Motor neuron (in vitro differentiated cells): ENCODE measurements at regions not wholly inside any gene's neighbourhood (a gene's known extent, or its start where the extent isn't known, plus 50 kb on each side); places are given as distances from the start of the nearest gene placed in this dataset.
"Not testable (repeated sequence)": the region's sequence is repeated elsewhere in the genome, so short reads cannot be mapped to it uniquely, and the experiment has no call there.

Experiments used
- ATAC-seq, 8 experiments: fragments of 200-7000 bp; cut with Tn5 transposase; replicated peaks in 6 of 8; 2 replicates each; pipeline ENCODE4 v1.8.0; 2021; ENCODE audit warnings: mild to moderate bottlenecking in 8 of 8, moderate library complexity in 8 of 8
- H3K27ac ChIP-seq, 2 donors: fragments of 250-450 bp; sonication (Bioruptor Pico); 2 replicates each; pipeline ENCODE4 v1.9.0; 2021; ENCODE audit warnings: antibody characterized with exemption in 2 of 2, mild to moderate bottlenecking in 2 of 2, moderate library complexity in 1 of 2
- H3K4me1 ChIP-seq, 2 donors: fragments of 250-450 bp; sonication (Bioruptor Pico); replicated peaks in 1 of 2; 2 replicates each; pipeline ENCODE4 v1.6.1; 2021; ENCODE audit warnings: antibody characterized with exemption in 2 of 2, mild to moderate bottlenecking in 2 of 2, moderate library complexity in 1 of 2
- H3K4me3 ChIP-seq, 5 donors: fragments of 250-450 bp; sonication (Bioruptor Pico); 2 replicates each; pipeline ENCODE4 v1.9.0; 2021; ENCODE audit warnings: antibody characterized with exemption in 5 of 5, mild to moderate bottlenecking in 5 of 5, moderate library complexity in 4 of 5
- WGBS, 10 experiments: fragments of 450-650 bp; shearing (Covaris generic); methylation state at CpG; one replicate each; pipeline ENCODE4 v1.0.0; 2022; 5-methylcytosine and 5-hydroxymethylcytosine counted together
- in situ Hi-C, 9 experiments: fragments of 400-800 bp; cut with MboI; loops; one replicate each; pipeline ENCODE4 v1.15.0; 2021; ENCODE audit warnings: low sequenced_read_pairs in 9 of 9, low pct_unique_long_range_greater_than_20kb in 2 of 9; ENCODE audit not compliant: unreplicated experiment in 9 of 9

DNA sequence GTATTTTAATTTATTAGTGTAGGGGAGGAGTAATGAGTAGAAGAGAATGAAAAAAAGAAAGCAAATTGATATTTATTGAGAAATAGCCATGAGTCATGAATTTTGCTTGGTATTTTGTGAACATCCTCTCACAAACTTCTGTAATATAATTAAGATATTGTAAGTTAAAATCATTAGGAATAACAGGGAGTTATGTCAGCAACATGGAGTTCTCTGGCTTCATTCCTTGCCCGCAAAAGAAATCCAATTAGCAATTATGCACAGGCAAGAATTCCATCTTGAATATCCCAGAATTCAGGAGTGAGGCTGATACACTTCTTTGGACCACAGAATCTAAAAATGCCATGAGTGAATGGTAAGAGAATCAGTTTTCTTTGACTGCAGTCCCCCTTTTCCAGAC is 94.3 kb upstream of the PTHLH start:
- in situ Hi-C loops: no loop called here
- no peak overlapping the region for H3K4me3 ChIP-seq
- no peaks in the 10 kb centered on the region for H3K4me1 ChIP-seq
- no peak overlapping the region for H3K27ac ChIP-seq
- 71 to 100% (median 88%) methylated on average over 1 of the region's 1 CpG; no CpG with 5 or more reads in 3 of the 10 experiments for WGBS, 10 experiments
- ATAC-seq: no peak

DNA sequence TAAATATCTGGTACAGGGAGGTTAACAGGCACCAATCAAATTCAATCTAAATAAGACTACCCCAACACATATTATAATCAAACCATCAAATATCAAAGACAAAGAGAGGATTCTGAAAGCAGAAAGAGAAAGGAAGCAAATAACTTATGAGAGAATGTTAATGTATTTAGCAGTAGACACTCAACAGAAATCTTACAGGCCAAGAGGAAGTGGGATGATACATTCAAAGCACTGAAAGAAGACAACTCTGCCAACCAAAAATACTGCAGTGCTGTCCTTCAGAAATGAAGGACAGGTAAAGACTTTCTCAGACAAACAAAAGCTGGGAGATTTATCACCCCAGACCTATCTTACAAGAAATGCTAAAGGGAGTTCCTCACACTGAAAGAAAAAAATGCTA is 95.9 kb upstream of the PTHLH start:
- no peak for ATAC-seq
- in situ Hi-C loops: no loop called here
- no peak overlapping the region for H3K27ac ChIP-seq
- H3K4me1 ChIP-seq: no peaks in the 10 kb centered on the region
- H3K4me3 ChIP-seq: no peak overlapping the region

DNA sequence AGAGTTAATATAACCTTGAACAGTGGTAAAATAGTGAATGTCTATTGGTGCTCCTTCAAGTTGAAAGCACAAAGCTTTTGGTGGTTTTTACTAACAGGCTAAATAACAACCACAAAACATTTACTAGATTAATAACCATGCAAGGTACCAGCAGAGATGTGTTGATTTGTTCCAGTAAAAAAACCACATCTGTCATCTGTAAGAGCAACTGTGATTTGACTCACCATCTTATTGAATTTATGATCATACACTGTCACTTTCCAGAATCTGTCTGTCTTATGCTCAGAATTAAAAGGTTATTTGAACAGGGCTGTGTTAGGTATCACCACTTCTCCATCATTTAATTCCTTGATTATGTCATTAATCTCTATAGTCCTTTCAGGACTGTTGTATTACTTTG is 107.0 kb upstream of the PTHLH start:
- in situ Hi-C loops: no loop called here
- ATAC-seq: no peak
- Histone ChIP-seq H3K27ac (no peak overlapping the region), H3K4me1 (no peaks in the 10 kb centered on the region), H3K4me3 (no peak overlapping the region)

DNA sequence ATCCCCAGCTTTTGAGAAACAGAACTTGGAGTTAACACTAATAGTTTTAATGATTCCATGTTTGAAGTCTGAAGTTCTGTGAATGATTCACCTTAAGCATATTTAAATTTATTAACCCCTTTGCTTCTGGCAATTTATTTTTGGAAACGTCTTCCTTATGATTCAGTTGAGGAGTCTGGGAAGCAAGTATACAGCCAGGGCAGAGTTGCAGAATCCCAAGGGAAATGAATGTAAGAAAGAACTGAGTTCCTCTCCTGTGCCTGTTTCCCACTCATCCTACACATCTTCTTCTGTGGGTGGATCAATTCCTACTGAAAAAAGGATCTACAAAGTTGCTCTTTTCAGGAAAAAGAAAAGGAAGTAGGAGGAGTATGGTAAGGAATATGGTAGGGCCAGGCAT is 108.2 kb upstream of the CCDC91 start:
- ATAC-seq: peak in 1 of 8 experiments; percentile 29
- in situ Hi-C loops: no loop called here
- Histone ChIP-seq H3K27ac (no peak overlapping the region), H3K4me3 (no peak overlapping the region), H3K4me1 (no peaks in the 10 kb centered on the region)
- 0 to 71% (median 40%) methylated on average over 1 of the region's 1 CpG; no CpG with 5 or more reads in 1 of the 10 experiments for WGBS, 10 experiments

DNA sequence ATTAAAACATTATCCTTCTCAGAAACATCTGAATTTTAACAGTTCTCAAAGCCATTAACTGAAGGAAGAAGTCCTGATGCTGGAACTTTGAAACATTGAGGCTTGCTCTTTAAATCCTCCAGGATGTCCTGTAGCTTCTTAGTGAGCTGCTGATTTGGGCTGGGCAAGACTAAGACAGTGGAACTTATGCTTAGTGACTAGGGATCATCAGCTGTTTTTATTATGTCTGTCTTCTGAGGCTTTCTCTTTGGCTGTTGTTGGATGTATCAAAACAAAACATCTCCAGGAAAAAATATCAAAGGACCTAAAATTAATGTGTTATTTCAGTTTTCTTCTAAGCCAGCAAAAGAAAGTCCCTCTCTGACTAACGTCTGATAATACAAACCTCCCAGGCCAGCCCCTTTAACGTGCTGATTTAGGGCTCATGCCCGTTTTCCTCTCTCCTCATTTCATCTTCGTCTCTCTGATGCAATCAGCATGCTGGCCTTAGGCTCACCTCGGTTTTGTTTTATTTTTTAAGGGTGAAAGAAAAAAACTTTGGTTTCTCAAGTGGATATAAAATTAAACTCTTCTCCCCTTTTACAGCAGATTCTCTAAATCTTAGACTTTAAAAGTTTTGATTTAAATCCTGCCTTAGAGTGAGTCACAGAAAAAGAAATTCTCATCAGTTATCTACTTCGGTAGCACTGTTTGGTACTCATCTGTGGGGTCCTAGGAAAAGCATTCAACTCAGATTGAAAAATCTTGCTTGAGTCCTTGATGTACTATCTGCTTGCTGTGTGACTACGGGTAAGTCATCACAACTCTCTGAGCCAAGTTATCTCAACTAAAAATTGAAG is 106.2 kb upstream of the CCDC91 start:
- H3K4me3 ChIP-seq: no peak overlapping the region
- in situ Hi-C loops: no loop called here
- peak in 1 of 8 experiments; percentile 47 for ATAC-seq
- 27 to 78% (median 60%) methylated on average over 1 to 7 of the region's 7 CpGs; no CpG with 5 or more reads in 1 of the 10 experiments for WGBS, 10 experiments
- H3K4me1 ChIP-seq: no peaks in the 10 kb centered on the region
- no peak overlapping the region for H3K27ac ChIP-seq

DNA sequence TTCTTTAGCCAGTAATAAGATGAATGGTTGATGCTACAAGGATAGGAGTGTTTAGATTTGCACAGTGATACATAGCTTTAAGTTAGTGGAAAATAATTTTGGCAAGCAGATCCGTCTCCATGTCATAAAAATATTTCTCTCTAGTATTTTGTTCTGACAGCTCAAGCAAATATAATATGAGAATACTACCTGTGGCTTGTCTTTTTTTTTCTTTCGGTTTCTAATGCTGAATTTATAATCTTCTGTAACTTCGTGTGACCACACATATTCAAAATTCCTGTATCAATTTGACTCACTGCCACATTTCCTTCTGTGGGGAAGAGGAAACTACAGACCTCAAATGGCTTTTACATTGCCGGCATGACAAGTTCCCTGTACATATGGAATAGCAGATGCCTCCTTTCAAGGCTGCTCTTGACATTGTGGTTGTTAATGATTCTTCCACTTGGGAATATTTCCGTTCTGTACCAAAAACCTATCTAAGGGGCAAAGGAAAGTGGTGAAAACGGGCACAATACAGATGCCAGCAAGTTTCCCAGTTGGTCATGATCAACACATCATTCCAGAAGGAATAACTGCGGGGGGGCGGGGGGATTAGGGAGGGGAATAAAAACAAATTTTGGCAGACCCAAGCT is 103.6 kb upstream of the CCDC91 start:
- H3K4me3 ChIP-seq: no peak overlapping the region
- no peak overlapping the region for H3K27ac ChIP-seq
- in situ Hi-C loops: no loop called here
- H3K4me1 ChIP-seq: no peaks in the 10 kb centered on the region
- 11 to 86% (median 74%) methylated on average over 1 to 8 of the region's 8 CpGs for WGBS, 10 experiments
- ATAC-seq: no peak

DNA sequence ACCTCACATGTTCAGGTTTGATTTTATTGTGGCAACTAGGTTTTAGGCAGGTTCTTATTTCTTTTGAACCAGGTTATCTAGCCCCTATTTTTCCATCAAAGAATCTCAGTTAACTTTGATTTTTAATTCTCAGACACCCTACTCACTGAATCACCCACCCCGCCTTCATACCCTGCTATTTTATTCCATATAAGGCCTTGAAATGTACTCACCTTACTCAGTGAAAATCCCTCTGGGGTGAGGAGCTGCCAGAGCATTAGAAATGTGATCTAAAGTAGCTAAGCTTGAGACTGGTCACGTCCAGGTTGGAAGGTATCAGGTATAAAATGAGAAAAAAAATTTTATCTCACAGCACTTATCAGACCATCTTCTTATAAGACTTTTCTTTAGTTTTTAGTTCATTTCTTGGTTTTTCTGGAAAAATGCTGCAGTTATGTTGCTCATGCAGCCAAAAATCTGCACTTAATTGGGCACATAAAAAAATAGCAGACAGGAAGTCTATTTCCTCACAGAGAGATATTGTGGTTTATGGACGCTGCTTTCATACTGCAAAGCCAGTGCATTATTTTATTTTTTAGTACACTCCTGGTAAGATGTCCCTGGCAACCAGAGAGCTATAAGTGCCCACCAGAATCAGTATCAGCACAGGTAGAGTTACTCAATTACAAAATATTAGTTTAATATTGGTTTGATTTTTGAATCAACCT is 101.5 kb upstream of the CCDC91 start:
- no peak for ATAC-seq
- no peak overlapping the region for H3K4me3 ChIP-seq
- H3K27ac ChIP-seq: no peak overlapping the region
- 52 to 100% (median 84%) methylated on average over 1 to 3 of the region's 3 CpGs; no CpG with 5 or more reads in 1 of the 10 experiments for WGBS, 10 experiments
- H3K4me1 ChIP-seq: no peaks in the 10 kb centered on the region
- in situ Hi-C loops: no loop called here

DNA sequence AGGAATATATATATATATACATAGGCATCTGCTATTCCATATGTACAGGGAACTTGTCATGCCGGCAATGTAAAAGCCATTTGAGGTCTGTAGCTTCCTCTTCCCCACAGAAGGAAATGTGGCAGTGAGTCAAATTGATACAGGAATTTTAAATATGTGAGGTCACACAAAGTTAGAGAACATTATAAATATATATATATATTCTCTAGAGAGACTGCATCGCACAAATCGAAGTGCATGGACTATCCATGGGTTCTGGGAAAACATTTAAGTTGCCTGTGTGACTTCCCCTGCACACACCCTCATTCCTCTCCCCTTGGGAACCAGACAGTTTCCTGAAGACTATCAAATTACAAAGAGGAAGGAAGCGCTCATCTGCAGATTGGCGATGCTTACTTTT is 100.9 kb upstream of the CCDC91 start:
- Histone ChIP-seq H3K27ac (no peak overlapping the region), H3K4me3 (no peak overlapping the region), H3K4me1 (no peaks in the 10 kb centered on the region)
- 12 to 73% (median 44%) methylated on average over 2 to 5 of the region's 5 CpGs; no CpG with 5 or more reads in 2 of the 10 experiments for WGBS, 10 experiments
- ATAC-seq: peak in 3 of 8 experiments; percentile 16 to 77 (median 65)
- in situ Hi-C loops: no loop called here

DNA sequence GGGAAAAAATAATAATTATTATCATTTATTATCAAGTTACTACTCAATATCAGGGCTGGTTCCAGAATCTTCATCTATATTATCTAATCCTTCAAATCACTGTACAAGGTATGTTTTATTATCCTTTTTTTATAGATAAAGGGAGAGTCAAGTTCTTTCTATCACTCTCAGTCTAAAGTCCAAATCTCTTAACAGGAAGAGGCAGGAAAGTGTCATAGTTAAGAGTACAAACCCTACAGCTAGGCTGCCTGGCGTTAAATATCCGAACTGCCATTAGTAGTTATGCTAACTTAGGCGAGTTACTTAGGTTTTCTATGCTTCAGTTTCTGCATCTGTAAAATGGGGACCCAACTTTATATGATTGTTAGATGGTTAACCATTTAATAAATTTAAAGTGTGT is 99.4 kb upstream of the CCDC91 start:
- no peak overlapping the region for H3K4me3 ChIP-seq
- H3K27ac ChIP-seq: no peak overlapping the region
- 82 to 100% (median 90%) methylated on average over 1 to 3 of the region's 3 CpGs; no CpG with 5 or more reads in 1 of the 10 experiments for WGBS, 10 experiments
- H3K4me1 ChIP-seq: no peaks in the 10 kb centered on the region
- no peak for ATAC-seq
- in situ Hi-C loops: no loop called here

DNA sequence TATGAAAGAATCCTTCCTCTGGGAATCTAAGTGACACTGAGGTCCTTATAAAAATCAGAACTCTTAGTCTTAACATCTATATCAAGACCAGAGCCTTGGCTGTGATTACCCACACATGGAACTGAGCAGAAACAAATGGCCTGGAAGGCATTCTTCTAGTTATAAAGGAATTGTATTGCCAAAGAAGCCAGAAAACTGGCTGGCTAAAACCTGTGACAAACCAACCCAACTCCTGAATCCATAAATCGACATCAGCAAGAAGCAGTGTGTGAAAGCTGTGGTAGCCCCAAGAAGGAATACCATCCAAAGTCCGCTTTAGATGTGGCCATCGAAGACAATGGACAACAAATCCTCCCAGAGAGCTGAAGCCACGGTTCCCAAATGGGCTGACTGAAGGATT is 97.9 kb upstream of the CCDC91 start:
- Histone ChIP-seq H3K27ac (no peak overlapping the region), H3K4me3 (no peak overlapping the region), H3K4me1 (no peaks in the 10 kb centered on the region)
- in situ Hi-C loops: no loop called here
- no peak for ATAC-seq
- 20 to 86% (median 73%) methylated on average over 1 to 4 of the region's 4 CpGs; no CpG with 5 or more reads in 5 of the 10 experiments for WGBS, 10 experiments

DNA sequence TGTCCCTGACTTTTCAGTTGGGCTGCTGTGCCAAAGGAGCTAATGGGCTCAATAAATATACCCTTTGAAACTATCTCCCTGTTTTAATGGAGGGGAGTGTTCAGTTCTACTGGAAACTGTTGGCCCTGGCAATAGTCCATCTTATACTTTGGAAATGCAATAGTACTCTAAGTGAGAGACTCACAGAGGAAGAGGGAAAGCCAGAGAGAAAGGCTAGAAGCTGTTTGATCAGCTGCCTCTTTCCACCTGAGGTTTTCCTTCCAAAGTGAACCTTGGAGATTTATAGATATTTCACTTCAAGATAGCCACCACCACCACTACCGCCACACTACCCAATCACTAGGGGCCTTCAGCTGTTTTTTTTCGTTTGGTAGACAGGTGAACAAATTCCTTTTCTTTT is 93.6 kb upstream of the CCDC91 start:
- Histone ChIP-seq H3K4me3 (no peak overlapping the region), H3K4me1 (no peaks in the 10 kb centered on the region), H3K27ac (no peak overlapping the region)
- 20 to 85% (median 76%) methylated on average over 1 to 2 of the region's 2 CpGs; no CpG with 5 or more reads in 4 of the 10 experiments for WGBS, 10 experiments
- ATAC-seq: no peak
- in situ Hi-C loops: no loop called here

DNA sequence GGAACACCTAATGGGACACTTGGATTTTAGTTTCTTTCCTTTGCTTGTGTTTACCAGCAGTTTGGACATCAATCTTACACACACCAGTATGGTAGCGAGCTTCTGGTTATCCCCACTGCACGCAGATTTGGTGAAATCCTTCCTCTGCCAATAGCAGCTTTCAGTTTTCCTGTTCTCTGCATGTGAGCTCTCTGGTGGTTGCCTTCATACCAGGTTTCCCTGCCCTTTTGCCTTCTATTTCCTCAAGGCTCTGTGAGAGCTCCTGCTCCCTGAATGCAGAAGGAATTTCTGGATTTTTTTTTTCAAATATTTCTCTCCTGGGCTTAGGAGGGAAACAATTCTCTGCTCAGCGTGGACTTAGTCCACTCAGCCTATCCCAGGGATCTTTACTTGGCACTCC is 93.0 kb upstream of the CCDC91 start:
- no peak overlapping the region for H3K4me3 ChIP-seq
- ATAC-seq: no peak
- H3K4me1 ChIP-seq: no peaks in the 10 kb centered on the region
- 71 to 100% (median 97%) methylated on average over 1 to 3 of the region's 3 CpGs; no CpG with 5 or more reads in 3 of the 10 experiments for WGBS, 10 experiments
- no peak overlapping the region for H3K27ac ChIP-seq
- in situ Hi-C loops: no loop called here

DNA sequence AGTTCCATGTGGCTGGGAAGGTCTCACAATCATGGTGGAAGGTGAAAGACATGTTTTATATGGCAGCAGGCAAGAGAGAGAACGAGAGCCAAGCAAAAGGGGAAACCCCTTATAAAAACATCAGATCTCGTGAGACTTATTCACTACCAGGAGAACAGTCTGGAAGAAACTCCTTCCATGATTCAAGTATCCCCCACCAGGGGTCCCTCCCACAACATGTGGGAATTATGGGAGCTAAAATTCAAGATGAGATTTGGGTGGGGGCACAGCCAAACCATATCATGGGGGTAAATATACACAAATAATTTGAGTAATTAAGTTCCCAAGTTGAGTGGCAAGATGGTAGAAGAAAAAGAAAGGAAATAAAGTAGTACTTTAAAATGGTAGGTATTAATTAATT is 91.0 kb upstream of the CCDC91 start:
- H3K4me3 ChIP-seq, H3K4me1 ChIP-seq, H3K27ac ChIP-seq, ATAC-seq, in situ Hi-C loops: not testable (repeated sequence)
- 80 to 100% (median 92%) methylated on average over 1 to 2 of the region's 2 CpGs; no CpG with 5 or more reads in 4 of the 10 experiments for WGBS, 10 experiments
